Fibroblast of skin of left biceps (primary cell): ENCODE measurements at regions not wholly inside any gene's neighbourhood (a gene's known extent, or its start where the extent isn't known, plus 50 kb on each side); places are given as distances from the start of the nearest gene placed in this dataset.
"Not testable (repeated sequence)": the region's sequence is repeated elsewhere in the genome, so short reads cannot be mapped to it uniquely, and the experiment has no call there.

Experiments
- DNase-seq, 2 experiments: peaks; one replicate each; pipeline ENCODE4 v3.0.0-alpha.2; 2013; ENCODE audit warnings: low read depth in 2 of 2

DNA sequence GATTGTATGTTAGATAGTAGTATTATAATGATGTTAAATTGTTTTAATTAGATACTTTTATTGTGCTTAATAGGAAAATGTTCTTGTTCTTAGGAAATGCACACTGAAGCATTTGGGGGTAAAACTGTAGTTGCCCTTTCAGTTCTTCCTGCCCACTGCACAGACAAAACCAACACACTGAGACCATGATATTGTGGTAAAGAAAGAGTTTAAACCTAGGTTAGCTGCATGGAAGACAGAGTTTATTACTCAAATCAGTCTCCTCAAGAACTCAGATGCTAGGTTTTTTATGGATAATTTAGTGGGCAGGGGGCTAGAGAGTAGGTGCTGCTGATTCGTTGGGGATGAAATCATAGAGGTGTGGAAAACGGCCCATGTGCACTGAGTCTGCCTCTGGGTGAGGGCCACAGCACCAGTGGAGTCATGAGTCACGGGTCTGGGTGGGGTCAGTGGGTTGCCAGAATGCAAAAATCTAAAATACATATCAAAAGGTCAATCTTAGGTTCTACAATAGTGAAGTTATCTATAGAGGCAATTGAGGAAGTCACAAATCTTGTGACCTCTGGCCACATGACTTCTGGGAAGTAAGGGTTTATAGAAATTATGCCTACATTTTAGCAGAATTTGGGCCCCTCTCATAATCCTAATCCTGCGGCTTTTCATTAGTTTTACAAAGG, 124.8 kb upstream of the FOXN2 start:
- no peak for DNase-seq

DNA sequence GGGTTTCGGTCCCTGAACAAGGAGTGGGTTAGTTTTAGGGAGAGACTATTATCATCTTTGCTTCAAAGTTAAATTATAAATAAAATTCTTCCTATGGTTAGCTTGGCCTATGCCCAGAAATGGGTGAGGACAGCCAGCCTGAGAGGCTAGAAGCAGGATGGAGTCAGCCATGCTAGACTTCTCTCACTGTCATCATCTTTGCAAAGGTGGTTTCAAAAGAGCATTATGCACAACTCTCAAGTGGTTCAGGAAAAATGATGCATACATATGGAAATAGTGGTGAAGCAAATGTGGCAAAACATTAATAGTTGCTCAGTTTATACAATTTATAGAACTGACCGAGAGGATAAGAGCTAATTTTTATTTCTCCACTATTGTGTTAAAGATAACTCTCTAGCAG, 124.3 kb upstream of the FOXN2 start:
- no peak for DNase-seq

GRCh38 chr2:48194641-48195040, 119.8 kb upstream of the FOXN2 start:
- DNase-seq: no peak

DNA sequence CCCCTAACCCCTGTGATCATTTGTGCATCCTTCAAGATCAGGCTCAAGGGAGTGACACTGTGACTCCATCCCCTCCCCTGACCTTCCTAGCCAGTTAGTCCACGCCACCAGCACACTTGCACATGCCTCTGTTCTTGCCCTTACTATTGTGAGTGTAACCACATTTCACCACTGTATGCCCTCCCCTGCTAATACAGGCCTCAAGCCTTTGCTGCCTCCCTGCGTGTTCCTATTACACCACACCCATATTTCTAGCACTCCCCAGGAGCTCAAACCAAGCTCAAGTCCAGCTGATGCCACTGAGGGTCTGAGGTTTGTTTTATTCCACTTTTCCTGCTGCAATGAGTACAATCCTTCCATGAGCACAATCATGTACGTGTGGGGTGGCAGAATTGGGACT, 119.3 kb upstream of the FOXN2 start:
- DNase-seq: no peak

GRCh38 chr2:48197618-48198017, 116.9 kb upstream of the FOXN2 start:
- DNase-seq: no peak

DNA sequence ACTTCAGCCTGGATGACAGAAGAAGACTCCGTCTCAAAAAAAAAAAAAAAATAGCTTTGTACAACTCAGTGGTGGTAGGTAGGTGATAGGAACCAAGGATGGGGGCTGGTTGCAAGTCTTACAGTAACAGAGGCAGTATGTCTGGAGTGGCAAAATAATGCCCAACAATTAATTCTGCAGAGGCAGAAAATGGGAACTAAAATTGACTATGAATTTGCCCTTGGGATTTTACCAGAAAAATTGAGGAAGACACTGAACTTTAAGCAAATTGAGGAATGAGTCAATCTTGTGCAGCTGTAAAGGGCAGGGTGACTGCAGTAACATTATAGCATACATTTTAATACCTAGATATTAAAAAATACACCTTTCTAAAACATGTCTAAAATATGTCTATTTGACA, 116.1 kb upstream of the FOXN2 start:
- DNase-seq: no peak

- no peak for DNase-seq
Observed at GRCh38 chr2:48199070-48199469, 115.4 kb upstream of the FOXN2 start.

DNA sequence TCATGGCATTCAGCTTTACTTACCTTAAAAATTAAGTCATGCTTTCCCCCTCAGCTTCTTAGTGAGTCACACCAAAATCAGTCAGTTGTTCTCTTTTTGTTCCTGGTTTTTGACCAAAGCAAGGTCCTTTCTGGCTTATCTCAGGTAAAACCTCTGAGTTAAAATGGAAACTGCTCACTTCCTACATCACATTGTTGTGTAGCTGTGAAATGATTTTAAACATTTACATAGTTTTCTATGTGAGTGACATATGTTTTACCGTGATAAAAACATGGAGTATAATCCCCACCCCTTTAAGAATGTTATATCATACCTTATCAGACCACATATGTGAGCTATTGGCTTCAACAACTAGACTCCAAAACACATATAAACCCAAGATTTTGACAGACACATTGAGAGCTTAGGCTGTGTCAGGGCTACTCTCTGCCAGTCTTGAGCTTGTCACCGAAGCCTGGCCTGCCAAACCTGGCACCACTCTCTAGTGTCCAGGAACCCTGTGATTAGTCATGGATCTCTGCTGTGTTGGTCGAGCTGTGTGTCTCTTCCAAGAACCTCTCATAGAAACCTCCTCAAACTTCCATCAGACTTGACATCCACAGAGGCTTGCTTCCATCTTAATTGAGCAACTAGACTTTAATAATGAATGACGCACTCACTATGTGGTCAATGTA, 113.7 kb upstream of the FOXN2 start:
- no peak for DNase-seq

- DNase-seq: not testable (repeated sequence)
Observed at GRCh38 chr2:48201435-48201834, 113.0 kb upstream of the FOXN2 start.

DNA sequence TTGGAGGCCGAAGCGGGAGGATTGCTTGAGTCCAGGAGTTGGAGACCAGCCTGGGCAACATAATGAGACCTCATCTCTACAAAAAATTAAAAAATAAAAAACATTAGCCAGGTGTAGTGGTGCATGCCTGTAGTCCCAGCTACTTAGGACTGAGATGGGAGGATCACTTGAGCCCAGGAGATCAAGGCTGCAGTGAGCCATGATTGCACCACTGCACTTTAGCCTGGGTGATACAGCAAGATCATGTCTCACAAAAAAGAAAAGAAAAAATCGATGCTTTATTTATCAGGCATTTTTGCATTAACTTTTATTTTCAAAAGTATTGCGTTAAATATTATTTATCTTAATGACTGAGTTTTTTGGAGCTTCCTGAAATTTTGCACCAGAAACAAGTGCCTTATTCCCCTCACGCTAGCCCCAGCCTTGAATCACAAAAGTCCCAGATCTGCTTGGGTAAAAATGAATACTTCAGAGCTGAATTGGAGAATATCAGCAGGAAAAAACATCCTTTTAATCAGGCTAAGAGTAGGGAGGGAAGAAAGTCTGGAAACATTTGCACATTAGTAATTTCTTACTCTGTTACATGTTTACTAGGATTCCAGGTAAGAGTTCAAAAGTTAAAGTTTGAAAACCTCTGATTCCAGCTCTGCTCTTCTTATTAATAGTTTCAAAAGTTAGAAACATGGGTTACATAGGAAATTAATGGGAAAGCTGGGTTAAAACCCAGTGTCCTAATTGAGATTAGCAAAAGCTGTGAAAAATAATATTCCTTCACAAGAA, 111.4 kb upstream of the FOXN2 start:
- no peak for DNase-seq

DNA sequence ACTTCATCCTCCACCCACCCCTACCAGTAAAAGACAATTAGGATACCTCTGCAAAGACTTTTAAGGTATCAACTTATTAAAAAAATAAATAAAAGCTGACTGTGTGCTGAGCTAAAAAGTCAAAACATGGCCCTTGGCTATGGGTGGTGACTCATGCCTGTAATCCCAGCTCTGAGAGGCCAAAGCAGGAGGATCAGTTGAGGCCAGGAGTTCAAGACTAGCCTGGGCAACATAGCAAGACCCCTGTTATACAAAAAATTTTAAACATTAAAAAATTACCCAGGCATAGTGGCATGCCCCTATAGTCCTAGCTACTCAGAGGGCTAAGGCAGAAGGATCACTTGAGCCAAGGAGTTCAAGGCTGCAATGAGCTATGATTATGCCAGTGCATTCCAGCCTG, 110.8 kb upstream of the FOXN2 start:
- DNase-seq: no peak

DNA sequence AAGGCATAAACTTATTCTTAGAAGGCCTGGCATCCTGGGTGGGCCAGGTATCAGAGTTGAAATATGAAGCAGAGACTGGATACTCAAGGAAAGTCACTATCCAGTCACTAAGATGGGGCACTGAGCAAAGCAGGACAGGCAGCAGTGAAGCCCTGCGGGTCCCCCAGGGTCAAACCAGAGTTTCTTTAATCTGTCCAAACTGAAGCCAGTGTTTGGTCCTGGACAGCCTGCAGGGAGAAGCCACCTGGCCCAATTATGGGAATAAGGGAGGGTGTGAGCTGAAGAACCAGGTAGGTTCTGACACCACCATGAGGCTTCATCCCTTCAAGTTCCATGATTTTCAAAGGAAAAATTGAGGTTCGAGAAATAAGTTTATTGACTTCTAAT, 109.7 kb upstream of the FOXN2 start:
- no peak for DNase-seq

DNA sequence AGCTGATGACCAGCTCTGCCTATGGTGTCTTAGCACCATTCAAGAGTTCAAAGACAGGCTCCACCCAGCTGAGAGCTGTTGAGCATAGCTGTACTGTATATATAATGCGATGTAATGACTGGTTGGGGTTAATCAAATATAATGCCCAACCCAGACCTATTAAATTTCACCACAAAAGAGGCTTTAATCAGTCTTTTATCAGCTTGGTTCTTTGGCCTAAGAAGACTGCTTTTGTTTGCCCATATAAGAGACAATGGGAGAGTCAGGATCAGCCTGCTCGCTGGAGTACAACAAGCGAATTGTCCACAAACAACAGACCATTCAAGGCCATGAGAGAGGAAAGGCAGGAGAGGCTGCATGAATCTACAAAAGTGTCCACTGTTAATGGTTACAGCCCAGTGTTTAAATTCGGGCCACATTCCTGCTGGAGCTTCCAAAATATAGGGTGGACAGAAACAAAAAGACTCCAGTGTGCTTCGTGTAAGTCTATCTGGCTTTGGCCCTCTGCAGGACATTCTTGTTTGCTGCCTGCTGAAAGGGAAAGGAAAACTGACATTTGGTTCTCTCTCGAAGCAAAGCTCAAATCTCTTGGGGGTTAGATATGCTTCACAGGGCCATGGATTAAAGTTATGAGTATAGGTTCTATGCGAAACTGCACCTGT, 109.2 kb upstream of the FOXN2 start:
- no peak for DNase-seq

DNA sequence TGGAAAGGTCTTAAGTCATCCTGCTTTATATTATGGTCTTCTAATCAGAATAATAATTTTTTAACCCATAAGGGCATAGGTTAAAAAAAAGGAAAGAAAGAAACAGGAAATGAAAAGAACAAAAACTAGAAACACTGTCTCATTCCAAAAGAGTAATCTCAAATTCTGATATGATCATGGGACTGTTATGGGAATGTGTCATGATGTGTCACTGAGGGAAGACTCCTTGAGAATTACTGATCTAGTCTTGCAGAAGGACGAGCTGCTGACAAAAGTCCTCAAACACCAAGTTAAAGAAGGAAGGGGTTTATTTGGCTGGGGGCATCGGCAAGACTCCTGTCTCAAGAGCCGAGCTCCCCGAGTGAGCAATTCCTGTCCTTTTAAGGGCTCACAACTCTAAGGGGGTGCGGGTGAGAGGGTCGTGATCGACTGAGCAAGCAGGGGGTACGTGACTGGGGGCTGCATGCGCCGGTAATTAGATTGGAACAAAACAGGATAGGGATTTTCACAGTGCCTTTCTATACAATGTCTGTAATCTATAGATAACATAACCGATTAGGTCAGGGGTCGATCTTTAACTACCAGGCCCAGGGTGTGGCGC, 108.3 kb upstream of the FOXN2 start:
- DNase-seq: not testable (repeated sequence)

- no peak for DNase-seq
Observed at GRCh38 chr2:48207201-48207641, 107.3 kb upstream of the FOXN2 start.

GRCh38 chr2:48207851-48208250, 106.6 kb upstream of the FOXN2 start:
- DNase-seq: no peak

- DNase-seq: peak; percentile 29 to 32
Observed at GRCh38 chr2:48209214-48209885, 105.1 kb upstream of the FOXN2 start.

GRCh38 chr2:48210189-48210588, 104.3 kb upstream of the FOXN2 start:
- no peak for DNase-seq

GRCh38 chr2:48213646-48214045, 100.8 kb upstream of the FOXN2 start:
- DNase-seq: no peak

DNA sequence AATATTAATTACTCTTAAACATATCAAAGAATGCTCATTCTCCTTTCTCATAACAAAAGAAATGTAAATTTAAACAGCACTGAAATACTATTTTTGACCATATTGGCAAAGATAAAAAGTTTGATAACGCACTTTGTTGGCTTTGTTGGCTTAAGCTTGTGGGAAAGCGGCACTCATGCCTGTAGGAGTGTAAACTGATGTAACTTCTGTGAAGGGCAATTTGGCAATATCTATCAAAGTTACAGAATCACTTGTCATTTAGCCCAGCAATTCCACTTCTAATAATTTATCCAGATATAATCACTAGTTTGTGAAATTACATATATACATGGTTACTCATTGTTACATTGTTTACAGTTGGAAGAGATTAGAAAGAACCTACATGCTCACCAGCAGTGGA, 96.3 kb upstream of the FOXN2 start:
- no peak for DNase-seq

GRCh38 chr2:48219234-48219554, 95.3 kb upstream of the FOXN2 start:
- DNase-seq: no peak
